OCI-LY1 (cell line): ENCODE measurements at regions not wholly inside any gene's neighbourhood (a gene's known extent, or its start where the extent isn't known, plus 50 kb on each side); places are given as distances from the start of the nearest gene placed in this dataset.
"Not testable (repeated sequence)": the region's sequence is repeated elsewhere in the genome, so short reads cannot be mapped to it uniquely, and the experiment has no call there.

Source experiments
- H2AFZ ChIP-seq: fragments of 200-600 bp; sonication (generic), shearing (Covaris generic); 2 replicates; pipeline ENCODE4 v1.6.0; 2014; ENCODE audit warnings: antibody characterized with exemption, mild to moderate bottlenecking, low read length
- H3F3A ChIP-seq: fragments of 200-600 bp; sonication (generic), shearing (Covaris generic); 2 replicates; pipeline ENCODE4 v1.6.0; 2014; ENCODE audit warnings: mild to moderate bottlenecking, antibody characterized with exemption, low read length, moderate library complexity; ENCODE audit not compliant: insufficient read depth
- H3K27ac ChIP-seq: fragments of 200-600 bp; sonication (generic); 2 replicates; pipeline ENCODE4 v1.5.1; 2014; ENCODE audit warnings: low read length, mixed run types, mild to moderate bottlenecking, low read depth; ENCODE audit not compliant: poor library complexity, severe bottlenecking
- H3K27me3 ChIP-seq: fragments of 200-600 bp; sonication (generic); 2 replicates; pipeline ENCODE4 v1.6.0; 2014; ENCODE audit warnings: antibody characterized with exemption, mild to moderate bottlenecking, low read length, moderate library complexity; ENCODE audit not compliant: insufficient read depth
- H3K36me3 ChIP-seq: fragments of 200-600 bp; sonication (generic); 2 replicates; pipeline ENCODE4 v1.6.1; 2014; ENCODE audit warnings: mild to moderate bottlenecking, antibody characterized with exemption, low read length, moderate library complexity, mixed read lengths; ENCODE audit not compliant: insufficient read depth
- H3K4me1 ChIP-seq: fragments of 200-600 bp; sonication (generic); 2 replicates; pipeline ENCODE4 v1.5.1; 2014; ENCODE audit warnings: mild to moderate bottlenecking, low read length, moderate library complexity; ENCODE audit not compliant: insufficient read depth, severe bottlenecking
- H3K4me2 ChIP-seq: fragments of 200-600 bp; sonication (generic), shearing (Covaris generic); 2 replicates; pipeline ENCODE4 v1.6.1; 2014; ENCODE audit warnings: low read length
- H3K4me3 ChIP-seq: fragments of 200-600 bp; sonication (generic); 2 replicates; pipeline ENCODE4 v1.5.1; 2014; ENCODE audit warnings: low read length, low read depth, mild to moderate bottlenecking, mixed read lengths; ENCODE audit not compliant: poor library complexity, severe bottlenecking
- H3K79me2 ChIP-seq: fragments of 200-600 bp; shearing (Covaris generic); 2 replicates; pipeline ENCODE4 v1.6.1; 2016; ENCODE audit warnings: mixed run types, low read length, mixed read lengths; ENCODE audit not compliant: insufficient read depth
- H3K9ac ChIP-seq: fragments of 200-600 bp; sonication (generic), shearing (Covaris generic); 2 replicates; pipeline ENCODE4 v1.6.1; 2014; ENCODE audit warnings: mild to moderate bottlenecking, low read length, mixed read lengths
- H3K9me2 ChIP-seq: fragments of 200-600 bp; sonication (generic), shearing (Covaris generic); 2 replicates; pipeline ENCODE4 v1.6.1; 2014; ENCODE audit warnings: low read depth, mild to moderate bottlenecking, low read length, mixed read lengths
- H3K9me3 ChIP-seq: fragments of 200-600 bp; shearing (Covaris generic); 2 replicates; pipeline ENCODE4 v1.6.1; 2014; ENCODE audit warnings: low read length, mixed read lengths
- H4K20me1 ChIP-seq: fragments of 200-600 bp; sonication (generic), shearing (Covaris generic); 2 replicates; pipeline ENCODE4 v1.6.0; 2016; ENCODE audit warnings: mild to moderate bottlenecking, low read length; ENCODE audit not compliant: insufficient read depth
- CTCF ChIP-seq: fragments of 200-600 bp; sonication (generic), shearing (Covaris generic); IDR thresholded peaks from 2 replicates; pipeline ENCODE4 v1.5.1; 2017; ENCODE audit warnings: mild to moderate bottlenecking, antibody characterized with exemption, low read length, moderate library complexity, mixed read lengths
- EZH2 ChIP-seq: fragments of 200-600 bp; sonication (generic), shearing (Covaris generic); IDR thresholded peaks from 2 replicates; pipeline ENCODE4 v1.8.0; 2017; ENCODE audit warnings: borderline replicate concordance, mixed run types, mild to moderate bottlenecking, antibody characterized with exemption, low read length, moderate library complexity, mixed read lengths

GRCh38 chr11:110355011-110355744 is 58.8 kb upstream of the RDX start:
- no peaks in the 10 kb centered on the region for H3K9me3 ChIP-seq
- no peak overlapping the region for H3K4me3 ChIP-seq
- no peaks in the 10 kb centered on the region for H3K9me2 ChIP-seq
- H3K4me1 ChIP-seq, result no peaks in the 10 kb centered on the region
- no peak overlapping the region for H2AFZ ChIP-seq
- no peaks in the 10 kb centered on the region for H3K79me2 ChIP-seq
- H3K9ac ChIP-seq, result no peak overlapping the region
- 0 out of 2 replicates have a peak, but pooled peaks cover 4% of the 10 kb centered on the region for H3K27me3 ChIP-seq
- H4K20me1 ChIP-seq, result no peaks in the 10 kb centered on the region
- TF ChIP-seq CTCF (no peak), EZH2 (no peak)
- H3K27ac ChIP-seq, result no peak overlapping the region
- no peaks in the 10 kb centered on the region for H3K36me3 ChIP-seq
- no peak overlapping the region for H3K4me2 ChIP-seq
- no peaks in the 10 kb centered on the region for H3F3A ChIP-seq

GRCh38 chr11:110356762-110357671 is 60.6 kb upstream of the RDX start:
- H3F3A ChIP-seq, result no peaks in the 10 kb centered on the region
- H3K36me3 ChIP-seq, result no peaks in the 10 kb centered on the region; the same call in 1 of the 2 replicates
- no peak overlapping the region for H3K9ac ChIP-seq
- no peaks in the 10 kb centered on the region for H3K9me3 ChIP-seq
- H4K20me1 ChIP-seq, result no peaks in the 10 kb centered on the region
- H3K27ac ChIP-seq, result no peak overlapping the region
- no peak for TF ChIP-seq CTCF
- no peak for TF ChIP-seq EZH2
- 0 out of 2 replicates have a peak, but pooled peaks cover 4% of the 10 kb centered on the region for H3K27me3 ChIP-seq
- H3K9me2 ChIP-seq, result no peaks in the 10 kb centered on the region
- no peak overlapping the region for H2AFZ ChIP-seq
- H3K4me1 ChIP-seq, result no peaks in the 10 kb centered on the region
- no peaks in the 10 kb centered on the region for H3K79me2 ChIP-seq
- H3K4me3 ChIP-seq, result no peak overlapping the region
- no peak overlapping the region for H3K4me2 ChIP-seq

- H3K27ac ChIP-seq, result no peak overlapping the region
- peaks cover 6% of the 10 kb centered on the region for H3K4me1 ChIP-seq
Measured at GRCh38 chr11:110358336-110358735, 61.9 kb upstream of the RDX start.

GRCh38 chr11:110360781-110361408 is 64.5 kb upstream of the RDX start:
- H3K9ac ChIP-seq, H3K27ac ChIP-seq, H3K27me3 ChIP-seq, H3K4me3 ChIP-seq, H3K79me2 ChIP-seq, H3F3A ChIP-seq, H2AFZ ChIP-seq, H3K9me3 ChIP-seq, H4K20me1 ChIP-seq, H3K4me2 ChIP-seq, H3K4me1 ChIP-seq, H3K9me2 ChIP-seq, H3K36me3 ChIP-seq: not testable (repeated sequence)

More at GRCh38 chr11:110358336-110358735, 61.9 kb upstream of the RDX start:
- H2AFZ ChIP-seq, result no peak overlapping the region
- no peak for TF ChIP-seq EZH2
- no peak overlapping the region for H3K4me2 ChIP-seq
- H3K9me2 ChIP-seq, result no peaks in the 10 kb centered on the region
- H4K20me1 ChIP-seq, result no peaks in the 10 kb centered on the region
- no peaks in the 10 kb centered on the region for H3K79me2 ChIP-seq
- H3K9me3 ChIP-seq, result no peaks in the 10 kb centered on the region
- no peaks in the 10 kb centered on the region for H3F3A ChIP-seq
- H3K4me3 ChIP-seq, result no peak overlapping the region
- no peaks in the 10 kb centered on the region; the same call in 1 of the 2 replicates for H3K36me3 ChIP-seq
- H3K27me3 ChIP-seq, result 0 out of 2 replicates have a peak, but pooled peaks cover 4% of the 10 kb centered on the region
- H3K9ac ChIP-seq, result no peak overlapping the region
